IMR-90 (cell line): ENCODE measurements at regions not wholly inside any gene's neighbourhood (a gene's known extent, or its start where the extent isn't known, plus 50 kb on each side); places are given as distances from the start of the nearest gene placed in this dataset.

Experiments
- BHLHE40 ChIP-seq: fragments of 150-350 bp; IDR thresholded peaks from 2 replicates; pipeline ENCODE4 v1.6.1; 2016; ENCODE audit warnings: mild to moderate bottlenecking, low read depth, low read length
- CEBPB ChIP-seq: IDR thresholded peaks from 2 replicates; pipeline ENCODE4 v1.6.1; 2012; ENCODE audit warnings: low read depth, low read length, improper control_type of control experiment
- CHD1 ChIP-seq: IDR thresholded peaks from 2 replicates; pipeline ENCODE4 v1.6.1; 2012; ENCODE audit warnings: low read depth, low read length, improper control_type of control experiment
- CTCF ChIP-seq: conservative IDR thresholded peaks from 2 replicates; pipeline ENCODE4 v1.5.1; 2012; ENCODE audit warnings: mild to moderate bottlenecking, low read depth, low read length, improper control_type of control experiment
- ELK1 ChIP-seq: fragments of 150-350 bp; IDR thresholded peaks from 2 replicates; pipeline ENCODE4 v1.6.1; 2016; ENCODE audit warnings: low read depth, mild to moderate bottlenecking, low read length, moderate library complexity, borderline replicate concordance
- FOS ChIP-seq: fragments of 150-350 bp; IDR thresholded peaks from 2 replicates; pipeline ENCODE4 v1.6.1; 2016; ENCODE audit warnings: low read depth, low read length
- MAFK ChIP-seq: IDR thresholded peaks from 2 replicates; pipeline ENCODE4 v1.6.1; 2012; ENCODE audit warnings: low read depth, low read length, improper control_type of control experiment
- MXI1 ChIP-seq: IDR thresholded peaks from 2 replicates; pipeline ENCODE4 v1.6.1; 2012; ENCODE audit warnings: low read depth, mild to moderate bottlenecking, low read length, moderate library complexity, borderline replicate concordance
- POLR2A ChIP-seq: IDR thresholded peaks from 2 replicates; pipeline ENCODE4 v1.6.1; 2012; ENCODE audit warnings: mild to moderate bottlenecking, low read depth, low read length
- RAD21 ChIP-seq: IDR thresholded peaks from 2 replicates; pipeline ENCODE4 v1.6.1; 2012; ENCODE audit warnings: low read length, improper control_type of control experiment
- RFX5 ChIP-seq: IDR thresholded peaks from 2 replicates; pipeline ENCODE4 v1.8.0; 2012; ENCODE audit warnings: low read depth, mild to moderate bottlenecking, low read length, moderate library complexity
- SMC3 ChIP-seq: fragments of 150-350 bp; IDR thresholded peaks from 2 replicates; pipeline ENCODE4 v1.6.1; 2016; ENCODE audit warnings: low read depth, mild to moderate bottlenecking, antibody characterized with exemption, low read length, moderate library complexity
- USF2 ChIP-seq: fragments of 150-350 bp; IDR thresholded peaks from 2 replicates; pipeline ENCODE4 v1.6.1; 2017; ENCODE audit warnings: mild to moderate bottlenecking, antibody characterized with exemption, low read length, low read depth

GRCh38 chr5:91293131-91293530 is 90.0 kb downstream of the ARRDC3 start:
- TF ChIP-seq CTCF (no peak), POLR2A (no peak), SMC3 (no peak), CHD1 (no peak), FOS (no peak), ELK1 (no peak), MXI1 (no peak), RAD21 (no peak), MAFK (no peak), RFX5 (no peak), USF2 (no peak), BHLHE40 (no peak), CEBPB (no peak)
